Activated CD4-positive, alpha-beta T cell treated with anti-CD3 and anti-CD28 coated beads for 4 hours (primary cell): ENCODE measurements at regions not wholly inside any gene's neighbourhood (a gene's known extent, or its start where the extent isn't known, plus 50 kb on each side); places are given as distances from the start of the nearest gene placed in this dataset.
"Not testable (repeated sequence)": the region's sequence is repeated elsewhere in the genome, so short reads cannot be mapped to it uniquely, and the experiment has no call there.

Source experiments
- DNase-seq, 2 donors: peaks; one replicate each; pipeline ENCODE4 v3.0.0-alpha.2; 2020

- DNase-seq, result not testable (repeated sequence)
Observed at GRCh38 chr18:14336017-14336416, 203.8 kb upstream of the ZNF519 start.

DNA sequence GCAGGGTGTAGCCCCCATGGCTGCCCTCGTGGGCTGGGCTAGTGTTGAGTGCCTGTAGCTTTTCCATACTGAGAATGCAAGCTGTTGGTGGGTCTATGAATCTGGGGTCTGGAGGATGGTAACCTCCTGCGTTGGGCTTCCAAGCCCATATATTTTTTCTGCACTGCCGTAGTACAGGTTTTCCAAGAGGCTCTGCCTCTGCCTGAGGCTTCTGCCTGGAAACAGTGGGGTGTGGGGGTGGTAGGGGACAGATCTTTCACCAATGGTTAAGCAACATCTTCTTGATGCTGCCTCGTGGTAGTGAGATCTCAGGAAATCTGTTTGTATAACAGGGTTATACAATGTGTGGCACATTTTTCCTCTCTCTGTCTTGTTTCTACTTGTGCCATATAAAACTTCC is 189.0 kb upstream of the ZNF519 start:
- DNase-seq, result not testable (repeated sequence)

GRCh38 chr18:14301255-14301654 is 169.0 kb upstream of the ZNF519 start:
- DNase-seq, result not testable (repeated sequence)

GRCh38 chr18:14295081-14295480 is 162.8 kb upstream of the ZNF519 start:
- DNase-seq, result not testable (repeated sequence)

DNA sequence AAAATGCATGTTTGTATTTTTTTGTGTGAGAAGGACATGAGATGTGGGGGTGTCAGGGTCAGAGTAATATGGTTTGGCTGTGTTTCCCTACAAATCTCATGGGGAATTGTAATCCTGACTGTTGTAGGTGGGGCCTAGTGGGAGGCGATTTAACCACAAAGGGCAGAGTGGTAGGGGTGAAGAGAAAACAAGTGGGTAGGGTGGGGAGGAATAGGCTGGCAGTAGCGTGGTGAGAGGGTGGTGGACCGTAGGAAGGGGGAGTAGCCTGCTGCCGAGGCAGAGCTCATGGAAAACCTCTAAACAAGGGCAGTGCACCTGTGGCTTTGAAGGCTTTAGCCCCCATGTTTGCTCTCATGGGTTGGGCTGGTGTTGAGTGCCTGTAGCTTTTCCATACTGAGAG is 152.8 kb upstream of the ZNF519 start:
- no peak for DNase-seq

DNA sequence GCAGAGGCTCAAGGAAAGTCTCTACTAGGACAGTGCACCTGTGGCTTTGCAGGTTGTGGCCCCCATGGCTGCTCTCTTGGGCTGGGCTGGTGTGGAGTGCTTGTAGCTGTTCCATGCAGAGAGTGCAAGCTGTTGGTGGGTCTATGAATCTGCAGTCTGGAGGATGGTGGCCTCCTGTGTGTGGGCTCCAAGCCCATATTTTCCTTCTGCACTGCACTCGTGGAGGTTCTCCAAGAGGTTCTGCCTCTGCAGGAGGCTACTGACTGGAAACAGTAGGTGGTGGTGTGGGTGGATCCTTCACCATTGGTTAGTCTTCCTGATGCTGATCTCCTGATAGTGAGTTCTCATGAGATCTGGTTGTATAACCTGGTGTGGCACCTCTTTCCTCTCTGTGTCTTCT is 143.2 kb upstream of the ZNF519 start:
- not testable (repeated sequence) for DNase-seq

DNA sequence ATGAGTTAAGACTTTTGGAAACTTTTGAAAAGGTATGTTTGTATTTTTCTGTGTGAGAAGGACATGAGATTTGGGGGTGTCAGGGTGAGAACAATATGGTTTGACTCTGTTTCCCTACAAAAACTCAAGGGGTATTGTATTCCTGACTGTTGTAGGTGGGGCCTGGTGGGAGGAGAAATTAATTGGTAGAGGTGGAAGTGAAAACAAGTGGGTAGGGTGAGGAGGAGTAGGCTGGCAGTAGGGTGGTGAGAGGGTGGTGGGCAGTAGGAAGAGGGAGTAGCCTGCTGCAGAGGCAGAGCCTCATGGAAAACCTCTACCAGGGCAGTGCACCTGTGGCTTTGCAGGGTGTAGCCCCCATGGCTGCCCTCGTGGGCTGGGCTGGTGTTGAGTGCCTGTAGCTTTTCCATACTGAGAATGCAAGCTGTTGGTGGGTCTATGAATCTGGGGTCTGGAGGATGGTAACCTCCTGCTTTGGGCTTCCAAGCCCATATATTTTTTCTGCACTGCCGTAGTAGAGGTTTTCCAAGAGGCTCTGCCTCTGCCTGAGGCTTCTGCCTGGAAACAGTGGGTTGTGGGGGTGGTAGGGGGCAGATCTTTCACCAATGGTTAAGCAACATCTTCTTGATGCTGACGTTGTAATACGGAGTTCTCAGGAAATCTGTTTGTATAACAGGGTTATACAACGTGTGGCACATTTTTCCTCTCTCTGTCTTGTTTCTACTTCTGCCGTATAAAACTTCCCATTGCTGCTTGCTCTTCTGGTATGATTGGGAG is 133.6 kb upstream of the ZNF519 start:
- not testable (repeated sequence) for DNase-seq

- not testable (repeated sequence) for DNase-seq
Observed at GRCh38 chr18:14262786-14263185, 130.6 kb upstream of the ZNF519 start.

DNA sequence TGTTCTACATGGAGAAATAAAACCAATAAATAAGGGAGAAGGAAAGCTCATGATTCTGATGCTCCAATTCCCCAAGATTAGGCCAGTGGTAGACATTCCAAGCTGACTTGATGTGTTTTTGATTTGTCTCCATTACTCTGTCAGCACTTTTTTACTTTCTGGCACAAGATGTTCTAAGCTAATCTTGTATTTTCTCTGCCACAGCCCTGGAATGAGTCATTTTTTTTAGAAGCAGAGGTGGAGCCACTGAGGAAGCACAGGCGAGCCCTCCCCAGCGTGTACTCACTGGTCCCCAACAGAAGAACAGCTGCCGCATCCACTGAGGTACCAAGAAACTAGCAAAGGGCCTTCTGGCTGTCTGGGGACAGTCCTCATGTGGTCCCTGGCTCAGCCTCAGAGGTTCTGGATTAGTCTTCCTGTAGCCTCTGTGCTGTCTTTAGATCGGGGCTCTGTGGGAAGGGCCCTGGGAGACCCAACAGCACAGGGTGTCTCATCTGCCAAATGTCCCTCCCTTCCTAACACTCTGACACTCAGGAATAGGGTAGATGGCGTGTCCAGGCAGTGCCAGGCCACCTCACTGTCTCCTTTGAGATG is 117.9 kb upstream of the ZNF519 start:
- DNase-seq, result not testable (repeated sequence)

GRCh38 chr18:14239224-14239623 is 107.0 kb upstream of the ZNF519 start:
- DNase-seq, result not testable (repeated sequence)

DNA sequence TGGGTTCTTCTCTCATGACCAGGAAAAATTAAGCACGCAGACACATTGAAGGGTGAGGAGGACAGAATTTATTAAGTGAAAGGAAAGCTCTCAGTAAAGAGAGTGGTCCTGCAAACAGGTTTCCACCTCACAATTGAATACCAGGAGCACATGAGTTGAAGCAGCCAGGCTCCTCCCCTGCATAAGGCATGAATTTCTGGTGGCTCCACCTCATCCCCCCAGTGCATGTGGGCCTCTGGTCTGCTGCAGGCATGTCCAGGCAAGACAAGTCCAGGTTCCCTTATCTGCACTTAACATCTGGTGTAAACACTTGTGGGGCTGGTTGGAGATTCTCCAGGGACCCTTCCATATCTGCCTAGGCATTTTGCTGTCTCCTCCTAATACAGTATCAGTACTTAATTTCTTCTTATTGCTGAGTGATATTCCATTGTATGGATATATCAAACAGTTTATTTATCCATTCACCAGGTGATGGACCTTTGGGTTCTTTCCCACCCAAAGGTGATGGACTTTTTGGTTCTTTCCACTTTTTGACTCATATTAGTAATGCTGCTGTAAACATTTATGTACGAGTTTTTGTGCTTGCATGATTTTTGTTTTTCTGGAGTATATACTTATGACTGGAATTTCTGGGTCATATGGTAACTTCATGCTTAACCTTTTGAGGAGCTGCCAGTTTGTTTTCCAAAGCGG is 104.3 kb upstream of the ZNF519 start:
- not testable (repeated sequence) for DNase-seq

DNA sequence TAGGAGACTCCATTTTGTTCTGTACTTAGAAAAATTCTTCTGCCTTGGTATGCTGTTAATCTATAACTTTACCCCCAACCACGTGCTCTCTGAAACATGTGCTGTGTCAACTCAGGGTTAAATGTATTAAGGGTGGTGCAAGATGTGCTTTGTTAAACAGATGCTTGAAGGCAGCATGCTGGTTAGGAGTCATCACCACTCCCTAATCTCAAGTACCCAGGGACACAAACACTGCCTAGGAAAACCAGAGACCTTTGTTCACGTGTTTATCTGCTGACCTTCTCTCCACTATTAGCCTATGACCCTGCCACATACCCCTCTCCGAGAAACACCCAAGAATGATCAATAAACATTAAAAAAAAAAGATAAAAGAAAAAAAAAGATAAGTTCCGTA is 93.0 kb upstream of the ZNF519 start:
- not testable (repeated sequence) for DNase-seq

- DNase-seq, result not testable (repeated sequence)
Observed at GRCh38 chr18:14224551-14225285, 92.5 kb upstream of the ZNF519 start.

GRCh38 chr18:14223919-14224318 is 91.7 kb upstream of the ZNF519 start:
- DNase-seq, result not testable (repeated sequence)

GRCh38 chr18:14223231-14223822 is 91.1 kb upstream of the ZNF519 start:
- DNase-seq, result not testable (repeated sequence)

DNA sequence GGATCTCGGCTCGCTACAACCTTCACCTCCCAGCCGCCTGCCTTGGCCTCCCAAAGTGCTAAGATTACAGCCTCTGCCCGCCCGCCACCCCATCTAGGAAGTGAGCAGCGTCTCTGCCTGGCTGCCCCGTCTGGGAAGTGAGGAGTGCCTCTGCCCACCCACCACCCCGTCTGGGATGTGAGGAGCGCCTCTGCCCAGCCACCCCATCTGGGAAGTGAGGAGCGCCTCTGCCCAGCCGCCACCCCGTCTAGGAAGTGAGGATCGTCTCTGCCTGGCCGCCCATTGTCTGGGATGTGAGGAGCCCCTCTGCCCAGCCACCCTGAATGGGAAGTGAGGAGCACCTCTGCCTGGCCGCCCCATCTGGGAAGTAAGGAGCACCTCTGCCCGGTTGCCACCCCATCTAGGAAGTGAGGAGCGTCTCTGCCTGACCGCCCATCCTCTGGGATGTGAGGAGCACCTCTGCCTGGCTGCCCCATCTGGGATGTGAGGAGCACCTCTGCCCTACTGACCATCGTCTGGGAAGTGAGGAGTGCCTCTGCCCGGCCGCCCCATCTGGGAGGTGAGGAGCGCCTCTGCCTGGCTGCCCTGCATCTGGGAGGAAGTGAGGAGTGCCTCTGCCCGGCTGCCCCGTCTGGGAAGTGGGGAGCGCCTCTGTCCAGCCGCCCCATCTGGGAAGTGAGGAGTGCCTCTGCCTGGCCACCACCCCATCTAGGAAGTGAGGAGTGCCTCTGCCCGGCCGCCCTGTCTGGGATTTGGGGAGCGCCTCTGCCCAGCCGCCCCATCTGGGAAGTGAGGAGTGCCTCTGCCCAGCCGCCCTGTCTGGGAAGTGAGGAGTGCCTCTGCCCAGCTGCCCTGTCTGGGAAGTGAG is 90.4 kb upstream of the ZNF519 start:
- not testable (repeated sequence) for DNase-seq

GRCh38 chr18:14221689-14222088 is 89.5 kb upstream of the ZNF519 start:
- no peak for DNase-seq

DNA sequence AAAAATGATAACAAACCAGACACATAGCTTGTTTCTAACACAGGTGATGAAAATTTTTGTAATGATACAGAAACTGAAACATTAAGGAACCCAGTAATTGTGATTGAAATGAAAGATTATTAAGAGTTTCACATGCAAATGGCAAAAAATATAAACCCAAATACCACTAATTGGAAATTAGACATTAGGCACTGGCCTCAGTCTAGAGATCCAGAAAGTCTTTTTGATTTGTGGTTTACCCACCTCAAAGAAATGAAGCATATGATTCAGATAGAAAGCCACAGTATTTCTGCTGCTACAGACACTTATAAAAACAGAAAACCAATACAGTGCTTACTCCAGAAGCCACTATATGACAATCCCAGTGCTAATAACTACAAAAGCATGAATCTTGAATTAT is 83.7 kb upstream of the ZNF519 start:
- DNase-seq, result not testable (repeated sequence)

- DNase-seq, result not testable (repeated sequence)
Observed at GRCh38 chr18:14203424-14203823, 71.2 kb upstream of the ZNF519 start.

DNA sequence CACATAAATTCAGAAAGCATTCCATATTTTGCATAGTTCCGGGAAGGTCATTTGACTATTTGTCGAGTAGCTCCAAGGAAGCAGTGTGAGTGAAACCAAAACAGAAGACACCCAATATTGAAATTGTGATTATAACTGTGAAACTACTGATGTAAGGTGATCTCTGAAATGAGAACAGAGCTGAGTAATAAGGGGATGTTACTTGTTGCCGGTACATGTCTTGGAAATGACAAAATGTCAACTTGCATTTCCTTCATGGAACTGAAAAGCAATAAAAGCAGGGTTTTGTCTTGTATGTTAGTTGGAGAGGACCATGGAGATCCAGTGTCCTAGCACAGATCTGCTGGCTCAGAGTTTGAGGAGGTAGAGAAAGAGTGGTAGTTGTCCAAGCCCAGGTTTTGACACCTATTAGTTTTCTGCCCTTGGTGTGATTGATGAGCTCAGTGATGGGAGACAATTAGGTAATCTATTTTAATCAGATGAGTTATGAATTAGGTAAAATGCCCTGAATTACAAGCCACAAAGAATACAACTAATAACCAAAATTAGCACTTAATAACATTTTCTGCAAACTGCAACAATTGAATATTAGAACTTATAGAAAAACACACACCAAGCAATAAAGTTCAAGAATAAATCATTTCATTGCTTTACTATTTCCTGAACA is 58.7 kb upstream of the ZNF519 start:
- DNase-seq, result not testable (repeated sequence)

DNA sequence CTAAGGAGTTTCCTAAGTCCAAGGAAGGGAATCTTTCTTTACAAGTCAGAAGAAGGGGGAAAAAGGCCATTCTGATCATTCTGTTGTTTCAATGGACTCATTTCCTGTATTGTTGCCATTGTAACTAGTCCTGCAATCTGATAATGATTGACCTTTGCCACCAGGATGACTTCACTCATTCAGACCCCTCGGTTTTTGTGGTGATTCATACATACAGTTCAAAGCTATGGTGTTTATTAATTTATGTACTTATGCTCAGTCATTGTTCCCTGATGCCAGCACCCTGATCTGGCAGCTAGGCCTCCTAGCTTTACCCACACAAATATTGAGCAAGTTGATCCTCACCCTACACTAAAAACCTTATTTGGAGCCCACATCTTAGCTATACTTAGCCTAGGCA is 57.6 kb upstream of the ZNF519 start:
- no peak for DNase-seq
